ENCODE measurements at regions not wholly inside any gene's neighbourhood (a gene's known extent, or its start where the extent isn't known, plus 50 kb on each side); places are given as distances from the start of the nearest gene placed in this dataset.

DNA sequence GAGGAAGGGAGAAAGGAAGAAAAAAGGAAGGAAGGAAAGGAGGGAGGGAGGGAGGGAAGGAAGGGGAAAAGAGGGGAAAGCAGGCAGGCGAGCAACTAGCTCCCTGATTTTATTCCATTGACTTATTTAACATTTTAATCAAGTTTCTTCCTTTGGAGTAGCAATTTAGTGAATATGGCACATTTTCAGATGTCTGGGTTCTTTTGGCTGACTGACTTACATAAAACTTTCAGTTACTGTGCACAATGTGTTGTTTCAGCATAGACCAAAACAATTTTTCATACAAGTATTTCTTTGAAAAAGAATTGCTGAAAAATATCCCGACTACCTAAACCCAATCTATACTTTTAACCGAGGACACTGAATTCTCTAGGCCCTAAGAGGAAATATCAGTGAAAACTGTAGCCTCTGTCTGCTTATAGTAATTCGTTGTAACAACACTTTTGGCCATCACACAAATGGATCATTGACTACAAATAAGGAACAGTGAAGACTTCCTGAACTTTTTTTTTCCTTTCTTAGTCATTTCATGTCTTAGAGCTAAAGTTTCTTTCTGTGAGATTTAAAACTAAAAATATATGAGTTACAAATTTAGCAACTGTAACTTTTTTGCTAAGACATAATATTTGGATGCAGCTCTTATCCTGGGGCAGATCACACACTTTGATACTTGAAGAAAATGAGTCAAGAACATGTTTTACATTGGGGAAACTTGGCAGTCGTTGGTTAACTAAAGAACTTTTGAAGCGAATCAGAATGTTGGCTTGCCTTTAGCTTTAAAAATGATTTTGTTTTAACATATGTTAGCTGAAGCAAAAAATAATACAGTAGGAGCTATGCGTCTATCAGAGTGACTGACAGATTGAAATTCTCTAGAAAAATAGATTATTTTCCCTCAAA, 79.6 kb downstream of the SOX2 start:
- TF ChIP-seq POLR2AphosphoS5 (IDR thresholded peaks at IDR 0.05) (no peak), EP300 (IDR thresholded peaks at IDR 0.05) (no peak), POLR2A (IDR thresholded peaks at IDR 0.05; ENCODE audit: low read depth) (no peak)
- TF ChIP-seq, protein P1, sequence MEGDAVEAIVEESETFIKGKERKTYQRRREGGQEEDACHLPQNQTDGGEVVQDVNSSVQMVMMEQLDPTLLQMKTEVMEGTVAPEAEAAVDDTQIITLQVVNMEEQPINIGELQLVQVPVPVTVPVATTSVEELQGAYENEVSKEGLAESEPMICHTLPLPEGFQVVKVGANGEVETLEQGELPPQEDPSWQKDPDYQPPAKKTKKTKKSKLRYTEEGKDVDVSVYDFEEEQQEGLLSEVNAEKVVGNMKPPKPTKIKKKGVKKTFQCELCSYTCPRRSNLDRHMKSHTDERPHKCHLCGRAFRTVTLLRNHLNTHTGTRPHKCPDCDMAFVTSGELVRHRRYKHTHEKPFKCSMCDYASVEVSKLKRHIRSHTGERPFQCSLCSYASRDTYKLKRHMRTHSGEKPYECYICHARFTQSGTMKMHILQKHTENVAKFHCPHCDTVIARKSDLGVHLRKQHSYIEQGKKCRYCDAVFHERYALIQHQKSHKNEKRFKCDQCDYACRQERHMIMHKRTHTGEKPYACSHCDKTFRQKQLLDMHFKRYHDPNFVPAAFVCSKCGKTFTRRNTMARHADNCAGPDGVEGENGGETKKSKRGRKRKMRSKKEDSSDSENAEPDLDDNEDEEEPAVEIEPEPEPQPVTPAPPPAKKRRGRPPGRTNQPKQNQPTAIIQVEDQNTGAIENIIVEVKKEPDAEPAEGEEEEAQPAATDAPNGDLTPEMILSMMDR (IDR thresholded peaks at IDR 0.05) = no peak

Data from esophagus muscularis mucosa (tissue), 4 donors.